ENCODE measurements at regions not wholly inside any gene's neighbourhood (a gene's known extent, or its start where the extent isn't known, plus 50 kb on each side); places are given as distances from the start of the nearest gene placed in this dataset.

DNA sequence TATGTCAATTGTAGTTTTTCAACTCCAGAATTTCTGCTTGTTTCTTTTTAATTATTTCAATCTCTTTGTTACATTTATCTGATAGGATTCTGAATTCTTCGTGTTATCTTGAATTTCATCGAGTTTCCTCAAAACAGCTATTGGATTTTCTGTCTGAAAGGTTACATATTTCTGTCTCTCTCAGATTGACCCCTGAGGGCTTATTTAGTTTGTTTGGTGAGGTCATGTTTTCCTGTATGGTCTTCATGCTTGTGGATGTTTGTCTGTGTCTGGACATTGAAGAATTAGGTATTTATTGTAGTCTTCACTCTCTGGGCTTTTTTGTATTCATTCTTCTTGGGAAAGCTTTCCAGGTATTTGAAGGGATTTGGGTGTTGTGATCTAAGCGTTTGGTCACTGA, 85.6 kb downstream of the SNAPC1 start:
- FAIRE-seq = no peak

DNA sequence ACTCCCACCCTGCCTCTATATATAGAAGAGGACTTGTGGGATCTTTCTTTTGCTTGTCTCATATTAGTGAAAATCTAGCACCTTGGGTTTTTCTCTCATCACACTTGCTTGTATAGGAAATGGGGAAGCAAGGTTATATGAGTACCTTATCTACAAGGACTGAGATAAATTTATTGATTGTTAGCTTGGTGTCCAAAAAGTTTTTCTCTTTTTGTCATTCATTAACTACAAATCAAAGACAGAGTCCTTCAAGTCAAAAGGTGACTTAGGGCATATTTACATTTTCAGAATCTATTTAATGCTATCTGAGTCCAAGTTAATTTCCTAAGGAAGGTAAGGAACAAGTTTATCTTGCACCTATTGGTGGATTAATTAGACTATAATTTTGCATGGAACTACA, 92.7 kb downstream of the SNAPC1 start:
- FAIRE-seq = no peak

DNA sequence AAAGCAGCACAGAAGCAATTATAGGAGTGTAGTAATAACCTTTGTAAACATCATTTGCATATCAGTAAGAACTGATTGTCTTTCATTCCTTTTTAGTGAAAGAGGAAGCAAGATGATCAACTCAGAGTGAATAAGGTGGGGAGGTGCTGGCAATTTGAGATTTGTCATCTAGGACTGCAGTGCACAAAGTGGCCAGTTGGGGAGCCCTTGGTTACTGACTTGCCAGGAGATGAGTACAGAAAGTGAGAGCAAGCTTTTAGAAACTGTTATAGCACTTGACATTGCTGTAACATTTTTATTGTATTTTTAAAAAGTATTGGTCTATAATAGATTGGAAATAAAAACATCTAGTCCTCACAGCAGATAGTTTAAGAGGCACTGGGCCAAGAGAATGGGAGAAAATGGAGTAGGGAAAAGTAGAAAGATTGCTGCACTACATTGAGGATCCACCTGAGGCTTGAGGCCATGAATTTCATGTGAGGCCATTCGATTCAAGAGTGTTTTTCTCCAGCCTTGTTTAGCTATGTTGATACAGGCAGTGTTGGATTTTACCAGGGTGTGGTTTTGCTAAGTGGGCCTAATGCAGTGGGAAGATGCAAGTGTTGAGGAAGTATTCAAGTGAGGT, 98.2 kb downstream of the SNAPC1 start:
- FAIRE-seq = peak; percentile 78

DNA sequence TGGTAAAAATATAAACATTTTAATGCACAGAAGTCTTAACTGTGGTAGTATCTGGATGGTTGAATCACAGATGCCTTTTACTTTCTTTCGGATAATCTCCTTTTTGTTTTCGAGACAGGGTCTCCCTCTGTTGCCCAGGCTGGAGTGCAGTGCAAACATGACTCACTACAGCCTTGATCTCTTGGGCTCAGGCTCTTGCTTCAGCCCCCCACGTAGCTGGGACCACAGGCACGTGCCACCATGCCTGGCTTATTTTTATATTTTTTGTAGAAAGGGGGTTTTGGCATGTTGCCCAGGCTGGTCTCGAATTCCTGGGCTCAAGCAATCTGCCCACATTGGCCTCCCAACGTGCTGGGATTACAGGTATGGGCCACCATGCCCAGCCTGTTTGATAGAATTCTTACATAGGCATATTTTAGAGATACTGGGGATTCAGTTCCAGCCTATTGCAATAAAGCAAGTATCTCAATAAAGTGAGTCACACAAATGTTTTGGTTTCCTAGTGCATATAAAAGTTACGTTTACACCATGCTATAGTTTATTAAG, 99.2 kb downstream of the SNAPC1 start:
- no peak for FAIRE-seq

DNA sequence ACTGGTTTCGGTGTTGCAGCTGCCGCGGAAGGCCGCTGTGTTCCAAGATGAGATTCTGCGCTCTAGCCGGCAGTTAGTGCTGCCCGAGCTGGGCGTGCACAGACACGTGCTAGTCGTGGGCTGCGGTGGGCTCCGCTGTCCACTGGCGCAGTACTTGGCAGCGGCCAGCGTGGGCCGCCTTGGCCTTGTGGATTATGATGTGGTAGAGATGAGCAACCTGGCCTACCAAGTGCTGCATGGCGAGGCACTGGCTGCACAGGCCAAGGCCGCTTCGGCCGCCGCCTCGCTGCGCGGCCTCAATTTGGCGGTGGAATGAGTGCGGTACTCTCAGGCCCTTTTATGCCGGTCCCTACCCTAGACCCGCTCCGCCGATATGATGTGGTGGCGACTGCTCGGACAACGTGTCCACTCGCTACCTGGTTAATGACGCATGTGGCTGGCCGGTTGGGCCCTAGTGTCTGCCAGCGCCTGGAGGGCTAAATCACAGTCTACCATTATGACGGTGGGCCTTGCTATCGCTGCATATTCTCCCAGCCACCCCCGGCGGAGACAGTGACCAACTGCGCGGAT, 102.2 kb downstream of the SNAPC1 start:
- FAIRE-seq = no peak

DNA sequence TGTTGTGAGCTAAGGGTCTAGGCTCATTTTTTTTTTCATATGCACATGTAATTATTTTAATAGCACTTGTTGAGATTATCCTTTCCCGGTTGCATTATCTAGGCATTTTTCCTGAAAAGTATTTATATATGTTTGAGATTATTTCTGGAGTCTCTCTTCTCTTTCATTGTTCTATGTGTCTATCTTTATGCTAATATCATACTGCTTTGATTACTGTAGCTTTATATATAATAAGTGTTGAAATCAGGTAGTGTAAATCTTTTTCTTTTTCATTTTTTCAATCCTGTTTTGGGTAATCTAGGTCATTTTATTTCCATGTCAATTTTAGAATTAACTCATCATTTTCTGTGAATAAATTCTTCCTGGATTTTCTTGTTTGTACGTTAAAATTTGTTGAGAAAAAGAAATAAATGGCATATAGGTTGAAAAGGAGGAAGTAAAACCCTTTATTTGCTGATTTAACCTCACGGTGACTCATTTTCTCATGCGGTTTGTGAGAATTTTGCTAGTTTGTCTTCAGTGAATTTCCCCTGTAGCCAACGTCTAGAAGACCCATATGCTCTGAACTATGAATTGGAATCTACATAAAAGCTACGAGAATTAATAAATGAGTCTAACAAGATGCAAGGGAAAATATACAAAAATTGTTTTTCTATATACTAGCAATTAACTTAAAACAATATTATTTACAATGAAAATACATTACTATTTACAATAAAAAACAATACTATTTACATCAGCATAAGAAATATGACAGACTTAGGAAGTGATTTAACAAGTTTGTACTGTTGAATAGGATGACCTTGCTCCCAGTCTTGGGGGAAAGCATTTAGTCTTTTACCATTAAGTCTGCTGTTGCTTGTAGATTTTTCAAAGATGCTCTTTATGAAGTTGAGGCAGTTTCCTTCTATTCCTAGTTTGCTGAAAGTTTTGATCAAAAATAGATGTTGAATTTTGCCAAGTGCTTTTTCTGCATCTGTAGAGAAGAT, 105.0 kb downstream of the SNAPC1 start:
- no peak for FAIRE-seq

DNA sequence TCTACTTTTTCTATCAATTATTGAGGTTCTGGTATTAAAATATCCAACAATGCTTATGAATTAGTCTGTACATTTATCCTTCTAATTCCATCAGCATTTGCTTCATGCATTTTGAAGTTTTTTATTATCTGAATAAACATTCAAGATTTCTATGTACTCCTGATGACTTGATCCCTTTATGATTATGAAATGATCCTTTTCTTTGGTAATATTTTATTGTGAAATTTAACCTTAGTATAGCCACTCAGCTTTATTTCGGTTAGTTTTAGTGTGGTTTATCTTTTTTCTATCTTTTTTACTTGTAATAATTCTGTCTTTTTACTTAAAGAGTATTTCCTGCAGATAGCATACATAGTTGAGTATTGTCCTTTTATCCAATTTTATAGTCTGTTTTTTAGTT, 106.6 kb downstream of the SNAPC1 start:
- FAIRE-seq = peak; percentile 3

DNA sequence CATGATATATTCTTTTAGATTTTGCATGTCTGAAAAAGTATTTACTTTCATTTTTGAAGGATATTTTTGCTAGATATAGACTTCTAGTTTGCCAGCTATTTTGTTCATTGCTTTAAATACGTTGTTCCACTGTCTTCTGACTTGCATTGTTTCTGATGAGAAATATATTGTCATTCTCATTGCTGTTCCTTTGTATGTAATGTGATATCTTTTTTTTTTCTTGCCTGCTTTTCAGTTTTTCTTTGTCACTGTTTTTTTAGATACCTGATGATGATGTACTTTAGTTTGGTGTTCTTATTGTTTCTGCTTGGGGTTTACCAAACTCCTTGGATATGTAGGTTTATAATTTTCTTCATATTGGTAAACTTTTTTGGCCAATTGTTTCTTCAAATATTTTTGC, 107.9 kb downstream of the SNAPC1 start:
- no peak for FAIRE-seq

DNA sequence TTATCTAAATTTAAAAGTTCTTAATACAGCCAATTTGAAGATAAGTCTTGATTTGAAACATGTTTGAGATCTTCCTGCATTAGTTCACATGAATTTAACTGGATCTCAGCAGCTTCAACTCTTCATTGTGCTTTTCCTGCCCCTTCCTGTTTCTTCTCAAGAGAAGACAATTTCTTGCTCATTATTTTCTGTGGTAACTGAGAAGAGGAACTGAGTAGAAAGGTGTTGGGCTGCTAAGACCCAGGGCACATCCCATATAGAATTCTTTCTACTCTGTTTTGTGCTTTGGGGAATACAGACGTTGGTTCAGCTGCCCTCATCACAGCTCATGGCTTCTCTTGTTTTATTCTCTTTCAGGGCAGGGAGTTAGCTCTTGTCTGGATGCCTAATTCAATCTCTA, 110.2 kb downstream of the SNAPC1 start:
- FAIRE-seq = no peak

DNA sequence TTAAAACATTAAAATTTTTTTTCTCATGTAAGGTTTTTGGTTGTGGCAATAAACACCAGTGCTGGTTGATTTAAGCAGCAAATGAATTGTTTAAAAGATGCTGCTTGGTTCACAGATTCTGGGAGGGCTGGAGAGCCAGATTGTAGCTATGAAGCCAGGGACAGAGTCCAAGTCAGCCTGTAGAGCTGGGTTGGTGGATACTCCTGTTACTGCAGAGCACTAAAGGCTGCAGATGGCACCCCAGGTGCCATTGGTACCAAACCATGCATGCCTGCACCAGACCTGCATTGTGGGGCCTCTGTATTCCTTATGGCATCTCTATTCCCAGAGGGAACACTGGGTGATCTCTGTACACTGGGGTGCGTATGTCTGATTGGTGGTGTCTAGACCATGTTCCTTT, 113.3 kb downstream of the SNAPC1 start:
- no peak for FAIRE-seq

DNA sequence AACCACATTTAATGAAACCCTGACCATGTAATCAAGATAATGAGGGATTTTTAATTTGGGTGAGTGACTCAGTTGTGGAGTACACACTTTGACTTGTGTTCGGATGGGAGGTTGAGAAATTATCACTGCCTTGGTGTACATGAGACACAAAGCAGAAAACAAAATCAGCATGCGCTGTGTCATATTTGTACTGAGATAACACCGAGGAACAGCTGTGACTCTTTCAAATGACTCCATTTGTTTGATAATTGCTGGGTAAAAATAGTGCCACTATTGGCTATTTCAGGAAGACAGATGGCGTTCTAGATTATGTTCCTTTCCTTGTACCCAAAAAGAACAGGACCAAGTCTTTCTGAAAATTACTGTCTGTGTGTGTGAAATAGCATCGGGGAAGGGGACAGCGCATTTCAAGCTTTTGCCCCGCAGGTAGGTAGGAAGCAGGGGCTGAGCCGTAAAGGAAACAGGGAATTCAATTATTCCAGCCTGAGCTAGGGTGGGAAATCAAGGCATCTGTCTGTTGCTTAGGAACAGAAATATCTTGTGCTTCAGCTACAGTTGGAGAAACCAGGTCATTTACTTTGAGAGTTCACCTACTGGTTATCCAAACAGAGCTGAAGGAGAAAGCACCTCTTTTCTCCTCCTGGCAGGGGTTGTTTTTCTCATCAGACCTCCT, 114.3 kb downstream of the SNAPC1 start:
- no peak for FAIRE-seq

DNA sequence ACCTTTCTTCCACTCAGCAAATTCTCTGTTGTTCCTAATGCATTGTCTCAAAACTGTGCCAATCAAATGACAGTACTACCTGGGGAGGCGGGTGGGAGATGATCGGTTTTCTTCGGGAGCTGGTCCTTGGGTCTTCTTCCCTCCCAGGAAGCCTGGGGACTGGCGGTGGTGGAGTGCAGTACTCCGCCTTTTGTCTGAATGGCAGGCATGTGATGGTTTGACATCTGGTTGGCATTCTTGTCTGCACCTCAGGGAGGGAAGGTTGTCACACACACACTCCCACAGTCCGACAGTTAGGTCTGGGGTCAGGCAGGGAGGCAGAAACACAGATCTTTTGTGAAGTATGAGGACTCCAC, 114.8 kb downstream of the SNAPC1 start:
- FAIRE-seq = no peak

DNA sequence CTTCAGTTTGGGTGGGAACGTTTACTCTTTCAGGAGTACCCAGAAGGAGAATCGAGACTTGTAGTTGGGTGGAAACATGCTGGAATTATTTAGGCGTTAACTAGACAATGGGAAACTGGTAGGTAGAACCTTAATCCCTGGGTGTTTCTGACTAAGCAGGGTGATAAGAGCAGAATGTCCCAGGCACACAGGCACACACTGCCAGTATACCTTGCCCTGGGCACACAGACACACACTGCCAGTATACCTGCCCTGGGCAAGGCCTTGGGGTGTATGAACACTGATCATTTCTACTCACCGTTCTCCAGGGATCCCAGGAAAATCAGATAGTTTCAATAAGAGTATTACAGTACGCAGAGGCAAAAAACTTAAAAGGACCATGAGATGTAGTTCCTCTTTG, 115.5 kb downstream of the SNAPC1 start:
- no peak for FAIRE-seq

DNA sequence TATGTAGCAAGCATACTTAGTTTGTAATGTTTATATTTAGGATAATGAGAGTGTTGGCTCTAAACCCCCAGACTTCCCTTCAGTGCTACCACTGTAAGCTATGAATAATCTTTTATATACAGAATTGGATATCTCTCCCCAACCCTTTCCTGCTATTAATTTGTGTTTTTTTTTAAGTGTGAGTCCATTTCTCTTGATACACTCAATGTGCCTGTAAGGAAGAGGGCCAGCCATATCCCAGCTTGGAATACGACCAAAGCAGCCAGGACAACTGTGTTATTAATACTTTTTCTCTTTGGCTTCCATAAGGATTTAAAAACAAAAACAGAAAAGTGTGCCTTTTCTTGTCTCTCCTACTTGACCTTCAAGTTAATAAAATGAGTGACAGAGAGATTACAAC, 116.7 kb downstream of the SNAPC1 start:
- FAIRE-seq = no peak

DNA sequence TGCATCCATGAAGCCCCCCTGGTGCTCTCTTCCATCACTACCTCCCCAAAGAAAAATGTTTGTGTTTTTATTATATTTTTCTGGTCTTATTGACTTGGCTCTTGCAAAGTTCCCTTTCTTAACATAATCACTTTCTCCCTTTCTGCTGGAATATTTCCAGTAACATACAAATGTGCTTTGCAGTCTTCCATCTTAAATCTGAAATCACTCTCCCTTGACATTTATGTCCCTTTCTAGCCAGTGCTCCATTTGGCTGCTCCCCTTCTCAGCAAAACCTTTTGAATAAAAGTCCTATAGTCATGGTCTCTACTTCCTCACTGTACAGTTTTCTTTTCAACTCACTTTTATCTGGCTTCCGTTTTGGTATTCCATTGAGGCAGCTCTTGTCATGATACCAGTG, 118.8 kb downstream of the SNAPC1 start:
- no peak for FAIRE-seq

DNA sequence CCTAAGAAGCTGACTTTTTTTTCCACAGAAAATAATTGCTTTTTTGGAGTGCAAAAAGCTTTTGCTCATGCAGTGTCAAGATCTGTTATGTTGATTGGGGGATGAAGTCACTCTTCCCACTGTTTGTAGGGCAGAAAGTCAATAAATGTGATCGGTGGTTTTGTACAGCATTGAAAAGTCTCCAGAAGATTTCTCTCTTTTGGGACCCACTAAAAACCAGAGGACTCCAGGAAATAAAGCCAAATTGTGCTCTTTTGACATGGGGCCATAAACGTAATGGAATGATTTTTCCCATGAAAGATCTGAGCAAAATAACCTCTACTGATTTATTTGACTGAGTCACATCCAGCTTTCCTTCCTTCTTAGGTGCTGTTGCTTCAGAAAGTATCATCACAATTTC, 122.5 kb downstream of the SNAPC1 start:
- FAIRE-seq = no peak

DNA sequence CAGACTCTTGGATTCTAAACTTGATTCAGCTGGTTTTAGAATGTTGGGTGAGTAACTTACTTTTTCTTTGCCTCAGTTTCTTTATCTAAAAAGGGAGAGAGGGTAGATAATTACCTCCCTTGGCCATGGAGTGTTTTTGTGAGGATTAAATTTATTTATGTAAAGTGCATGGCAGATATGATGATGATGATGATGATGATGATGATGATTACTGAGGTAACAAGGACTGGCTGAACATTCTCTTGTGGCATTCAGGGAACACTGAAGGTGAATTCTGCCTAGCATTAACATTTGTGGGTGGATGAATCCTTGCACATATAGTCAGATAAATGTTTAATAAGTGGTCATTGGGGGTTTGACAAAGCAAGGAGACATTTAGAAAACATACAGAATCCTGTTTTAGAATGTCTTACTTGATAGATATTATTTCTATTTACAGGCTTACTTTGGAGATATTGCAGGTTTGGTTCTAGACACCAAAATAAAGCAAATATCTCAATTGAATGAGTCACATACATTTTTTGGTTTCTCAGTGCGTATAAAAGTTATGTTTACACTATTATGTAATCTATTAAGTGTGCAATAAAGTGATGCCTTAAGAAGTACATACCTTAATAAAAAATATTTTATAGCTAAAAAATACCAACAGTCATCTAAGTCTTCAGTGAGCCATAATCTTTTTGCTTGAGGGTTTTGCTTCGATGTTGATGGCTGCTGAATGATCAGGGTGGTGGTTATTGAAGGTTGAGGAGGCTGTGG, 123.2 kb downstream of the SNAPC1 start:
- no peak for FAIRE-seq

DNA sequence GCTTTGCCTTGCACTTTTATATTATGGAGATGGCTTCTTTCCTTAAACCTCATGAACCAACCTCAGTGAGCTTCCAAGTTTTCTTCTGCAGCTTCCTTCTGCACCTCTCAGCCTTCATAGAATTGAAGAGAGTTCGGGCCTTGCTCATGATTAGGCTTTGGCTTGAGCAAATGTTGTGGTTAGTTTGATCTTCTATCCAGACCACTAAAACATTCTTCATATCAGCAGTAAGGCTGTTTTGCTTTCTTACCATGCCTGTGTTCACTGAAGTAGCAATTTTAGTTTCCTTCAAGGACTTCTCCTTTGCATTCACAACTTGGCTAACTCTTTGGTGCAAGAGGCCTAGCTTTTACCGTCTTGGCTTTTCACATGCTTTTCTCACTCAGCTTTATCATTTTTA, 125.4 kb downstream of the SNAPC1 start:
- FAIRE-seq = no peak

DNA sequence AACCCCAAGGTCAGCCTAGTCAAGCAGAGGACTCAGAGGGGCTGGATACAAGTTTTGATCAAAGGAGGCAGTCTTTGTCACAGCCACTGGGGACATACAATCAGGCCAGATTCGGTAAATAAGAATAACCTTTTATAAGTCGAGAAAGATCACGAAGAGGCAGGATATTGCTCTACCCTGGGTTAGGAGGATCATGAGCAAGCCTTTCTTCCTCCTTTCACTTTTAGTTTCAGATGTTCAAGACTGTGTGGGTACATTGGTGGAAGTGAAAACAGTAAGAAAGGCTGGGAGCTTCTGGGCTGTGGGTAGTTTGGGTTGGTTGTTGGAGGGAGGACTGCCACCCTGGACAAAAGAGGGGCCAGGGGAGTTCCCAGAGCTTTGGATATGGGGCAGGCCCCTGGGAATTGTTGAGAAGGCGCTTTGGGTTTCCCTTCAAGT, 127.7 kb downstream of the SNAPC1 start:
- no peak for FAIRE-seq

DNA sequence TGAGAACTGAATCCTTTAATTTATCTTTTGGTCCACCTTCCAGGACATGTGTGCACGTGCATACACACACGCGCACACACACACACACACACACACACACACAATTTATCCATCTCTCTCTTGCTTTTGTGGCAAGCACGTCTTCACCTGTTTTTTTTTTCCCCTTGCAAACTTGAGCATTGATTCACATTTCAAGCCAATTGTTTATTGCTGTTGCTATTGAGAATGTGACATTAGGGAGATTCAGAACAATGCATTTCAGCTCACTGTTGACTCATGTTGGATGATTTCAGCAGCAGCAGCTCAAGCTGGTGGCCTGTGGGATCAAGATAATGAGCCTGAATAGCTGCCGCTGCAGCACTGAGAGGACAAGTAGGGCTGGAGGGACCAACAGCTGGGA, 128.9 kb downstream of the SNAPC1 start:
- FAIRE-seq = no peak

DNA sequence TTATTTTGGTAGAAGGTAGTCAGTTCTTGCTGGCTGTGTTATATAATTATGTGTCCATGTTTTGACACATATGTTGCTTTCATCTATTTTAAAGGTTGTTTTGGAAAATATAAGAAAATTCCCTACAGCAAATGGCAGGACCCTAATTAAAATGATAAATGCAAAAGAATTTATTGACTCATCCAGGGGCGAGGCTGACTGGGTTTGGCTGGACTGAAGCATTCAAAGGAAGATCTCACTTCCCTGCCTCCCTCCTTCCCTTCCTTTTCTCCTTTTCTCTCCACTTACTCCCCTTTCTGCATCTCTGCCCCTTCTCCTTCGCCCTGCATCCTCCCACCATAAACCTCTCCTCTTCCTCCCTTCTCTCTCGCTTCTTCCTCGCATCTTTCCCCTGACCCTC, 129.6 kb downstream of the SNAPC1 start:
- no peak for FAIRE-seq

DNA sequence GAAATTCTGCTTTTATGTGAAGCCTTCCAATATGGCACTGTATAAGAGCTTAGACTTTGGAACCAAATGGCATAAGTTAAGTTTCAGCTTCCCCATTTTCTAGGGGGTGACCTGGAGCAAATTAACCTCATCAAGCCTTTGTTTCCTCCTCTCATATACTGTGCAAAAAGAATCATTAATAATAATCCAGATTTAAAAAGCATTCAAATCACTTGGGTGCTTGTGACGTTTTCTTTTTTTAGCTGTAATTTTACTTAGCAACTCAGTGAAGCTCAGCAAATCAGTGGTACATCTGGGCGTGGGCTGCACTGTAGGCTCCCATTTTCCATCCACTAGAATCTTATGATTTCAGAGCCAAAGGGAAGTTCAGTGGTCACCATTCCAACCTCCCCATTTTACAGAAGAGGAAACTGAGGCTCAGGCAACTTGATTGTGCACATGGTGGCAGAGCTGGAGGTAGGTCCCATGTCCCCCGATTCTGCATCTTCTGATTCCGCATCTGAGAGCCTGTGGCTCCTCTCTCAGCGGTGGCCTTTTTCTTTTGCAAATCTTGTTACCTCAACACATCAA, 131.2 kb downstream of the SNAPC1 start:
- FAIRE-seq = no peak
